ENCODE measurements at regions not wholly inside any gene's neighbourhood (a gene's known extent, or its start where the extent isn't known, plus 50 kb on each side); places are given as distances from the start of the nearest gene placed in this dataset.

DNA sequence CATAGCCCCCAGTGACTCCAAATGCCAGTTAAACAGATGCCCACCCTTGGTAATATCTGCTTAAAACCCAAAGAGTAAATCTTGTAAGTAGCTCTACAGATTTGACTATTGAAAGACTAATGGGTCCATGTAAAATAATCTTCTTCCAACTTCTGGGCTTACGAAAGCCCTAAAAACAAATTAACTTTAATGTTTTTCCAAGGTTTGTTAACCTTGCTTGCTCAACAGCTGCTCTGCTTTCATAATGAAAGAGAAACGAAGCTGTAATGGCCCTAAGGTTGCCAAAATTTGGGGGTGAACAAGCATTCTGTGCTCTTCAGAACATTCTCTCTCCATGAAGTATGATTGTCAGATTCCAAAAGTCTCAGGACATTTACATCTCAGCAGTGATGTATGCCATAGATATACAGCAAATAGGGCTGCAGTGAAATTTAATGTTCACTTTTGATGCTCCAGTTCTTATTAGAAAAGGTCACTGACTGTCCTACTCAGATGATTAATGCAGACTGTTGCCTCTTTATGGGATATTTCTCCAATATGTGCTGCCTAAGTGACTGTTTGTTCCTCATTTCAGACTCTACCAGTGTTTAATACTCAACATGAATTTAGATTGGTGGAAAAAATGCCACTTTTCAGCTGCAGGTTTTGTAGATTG lies 436.3 kb upstream of the CHST9 start:
- Histone ChIP-seq H3K27ac (no peak overlapping the region), H3K4me3 (ENCODE audit: low read depth, low read length) (no peak overlapping the region), H3K27me3 (ENCODE audit: insufficient read depth, low read depth, severe bottlenecking) (no peaks in the 10 kb centered on the region), H3K9me3 (ENCODE audit: severe bottlenecking) (no peaks in the 10 kb centered on the region), H3K36me3 (no peaks in the 10 kb centered on the region)
- TF ChIP-seq, protein P1, sequence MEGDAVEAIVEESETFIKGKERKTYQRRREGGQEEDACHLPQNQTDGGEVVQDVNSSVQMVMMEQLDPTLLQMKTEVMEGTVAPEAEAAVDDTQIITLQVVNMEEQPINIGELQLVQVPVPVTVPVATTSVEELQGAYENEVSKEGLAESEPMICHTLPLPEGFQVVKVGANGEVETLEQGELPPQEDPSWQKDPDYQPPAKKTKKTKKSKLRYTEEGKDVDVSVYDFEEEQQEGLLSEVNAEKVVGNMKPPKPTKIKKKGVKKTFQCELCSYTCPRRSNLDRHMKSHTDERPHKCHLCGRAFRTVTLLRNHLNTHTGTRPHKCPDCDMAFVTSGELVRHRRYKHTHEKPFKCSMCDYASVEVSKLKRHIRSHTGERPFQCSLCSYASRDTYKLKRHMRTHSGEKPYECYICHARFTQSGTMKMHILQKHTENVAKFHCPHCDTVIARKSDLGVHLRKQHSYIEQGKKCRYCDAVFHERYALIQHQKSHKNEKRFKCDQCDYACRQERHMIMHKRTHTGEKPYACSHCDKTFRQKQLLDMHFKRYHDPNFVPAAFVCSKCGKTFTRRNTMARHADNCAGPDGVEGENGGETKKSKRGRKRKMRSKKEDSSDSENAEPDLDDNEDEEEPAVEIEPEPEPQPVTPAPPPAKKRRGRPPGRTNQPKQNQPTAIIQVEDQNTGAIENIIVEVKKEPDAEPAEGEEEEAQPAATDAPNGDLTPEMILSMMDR (IDR thresholded peaks at IDR 0.05; ENCODE audit: low read depth, low read length): no peak
- peak; percentile 18 for DNase-seq

DNA sequence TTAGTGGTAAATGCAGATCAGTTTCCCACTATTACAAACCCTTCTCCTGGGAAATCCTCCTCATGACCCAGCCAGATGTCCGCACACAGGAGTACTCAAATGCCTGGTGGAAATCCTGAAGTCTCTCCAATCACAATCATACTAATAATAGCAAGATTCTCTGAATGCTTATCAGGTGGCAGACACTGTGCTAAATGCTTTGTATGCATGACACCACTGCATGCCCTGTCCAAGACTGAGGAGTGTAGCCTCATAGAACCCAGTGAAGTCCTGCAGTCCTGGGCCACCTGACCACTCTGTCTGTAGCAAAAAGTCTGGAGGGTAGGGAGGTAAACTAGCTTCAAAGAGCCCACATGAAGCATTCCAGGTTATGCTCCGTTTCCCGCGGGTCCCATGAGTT lies 434.8 kb upstream of the CHST9 start:
- no peak for DNase-seq

DNA sequence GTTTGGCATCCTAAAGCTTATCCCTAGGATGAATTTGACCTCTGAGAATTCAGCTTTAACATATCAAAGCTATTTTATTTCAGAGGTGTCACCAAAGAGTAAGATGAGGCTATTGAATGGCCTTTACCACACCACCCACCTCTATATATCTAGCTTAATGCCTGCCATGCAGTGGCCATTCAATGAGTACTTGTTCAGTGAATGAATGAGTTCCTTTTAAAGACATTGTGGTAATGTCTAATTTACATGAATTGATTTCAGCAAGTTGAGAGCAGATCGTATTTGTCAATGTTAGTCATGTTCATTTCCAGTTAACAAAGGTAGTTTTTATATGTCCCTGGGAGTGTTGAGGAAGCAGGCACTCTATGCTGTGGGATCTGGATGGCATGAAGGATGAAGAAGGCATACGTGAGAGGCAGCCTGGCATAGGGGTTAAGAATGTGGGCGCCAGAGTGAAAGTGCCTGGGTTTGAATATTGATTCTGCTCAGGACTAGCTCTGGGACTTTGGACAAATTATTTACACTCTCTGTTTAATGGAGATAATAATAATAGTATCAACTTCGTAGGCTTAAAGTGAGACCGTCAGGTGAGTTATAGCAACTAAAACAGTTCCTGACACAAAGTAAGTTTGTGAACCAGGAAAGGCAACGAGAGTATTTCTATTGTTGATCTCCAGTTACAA lies 434.1 kb upstream of the CHST9 start:
- H3K27ac ChIP-seq: no peak overlapping the region
- no peaks in the 10 kb centered on the region for H3K9me3 ChIP-seq (ENCODE audit: severe bottlenecking)
- TF ChIP-seq, protein P1 (IDR thresholded peaks at IDR 0.05; ENCODE audit: low read depth, low read length): no peak
- no peaks in the 10 kb centered on the region for H3K27me3 ChIP-seq (ENCODE audit: insufficient read depth, low read depth, severe bottlenecking)
- no peak for DNase-seq
- H3K36me3 ChIP-seq: no peaks in the 10 kb centered on the region
- H3K4me3 ChIP-seq (ENCODE audit: low read depth, low read length): no peak overlapping the region

More for the DNA sequence above, 434.8 kb upstream of the CHST9 start:
- Histone ChIP-seq H3K27me3 (ENCODE audit: insufficient read depth, low read depth, severe bottlenecking) (no peaks in the 10 kb centered on the region), H3K36me3 (no peaks in the 10 kb centered on the region), H3K27ac (no peak overlapping the region), H3K9me3 (ENCODE audit: severe bottlenecking) (no peaks in the 10 kb centered on the region), H3K4me3 (ENCODE audit: low read depth, low read length) (no peak overlapping the region)
- TF ChIP-seq, protein P1 (IDR thresholded peaks at IDR 0.05; ENCODE audit: low read depth, low read length): no peak

DNA sequence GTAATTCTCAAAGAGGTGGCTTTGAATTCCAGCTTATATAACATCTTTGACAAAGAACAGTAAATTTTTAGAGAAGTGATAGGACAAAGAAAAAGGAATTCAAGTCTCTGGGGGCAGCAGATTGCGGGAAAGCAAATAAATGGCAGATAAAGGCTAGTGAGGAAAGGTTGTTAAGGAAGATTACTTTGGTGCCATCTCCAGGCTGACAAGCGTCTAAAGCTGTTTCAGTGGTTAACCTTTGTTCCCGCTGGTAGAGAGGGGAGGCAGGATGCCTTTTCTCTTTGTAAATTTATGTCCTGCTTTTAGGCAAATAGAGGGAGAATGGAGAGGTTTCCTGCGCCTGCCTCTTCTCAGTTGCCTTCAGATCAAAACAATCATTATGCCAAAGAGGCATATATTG lies 431.2 kb upstream of the CHST9 start:
- no peak overlapping the region for H3K27ac ChIP-seq
- no peak overlapping the region for H3K4me3 ChIP-seq (ENCODE audit: low read depth, low read length)

DNA sequence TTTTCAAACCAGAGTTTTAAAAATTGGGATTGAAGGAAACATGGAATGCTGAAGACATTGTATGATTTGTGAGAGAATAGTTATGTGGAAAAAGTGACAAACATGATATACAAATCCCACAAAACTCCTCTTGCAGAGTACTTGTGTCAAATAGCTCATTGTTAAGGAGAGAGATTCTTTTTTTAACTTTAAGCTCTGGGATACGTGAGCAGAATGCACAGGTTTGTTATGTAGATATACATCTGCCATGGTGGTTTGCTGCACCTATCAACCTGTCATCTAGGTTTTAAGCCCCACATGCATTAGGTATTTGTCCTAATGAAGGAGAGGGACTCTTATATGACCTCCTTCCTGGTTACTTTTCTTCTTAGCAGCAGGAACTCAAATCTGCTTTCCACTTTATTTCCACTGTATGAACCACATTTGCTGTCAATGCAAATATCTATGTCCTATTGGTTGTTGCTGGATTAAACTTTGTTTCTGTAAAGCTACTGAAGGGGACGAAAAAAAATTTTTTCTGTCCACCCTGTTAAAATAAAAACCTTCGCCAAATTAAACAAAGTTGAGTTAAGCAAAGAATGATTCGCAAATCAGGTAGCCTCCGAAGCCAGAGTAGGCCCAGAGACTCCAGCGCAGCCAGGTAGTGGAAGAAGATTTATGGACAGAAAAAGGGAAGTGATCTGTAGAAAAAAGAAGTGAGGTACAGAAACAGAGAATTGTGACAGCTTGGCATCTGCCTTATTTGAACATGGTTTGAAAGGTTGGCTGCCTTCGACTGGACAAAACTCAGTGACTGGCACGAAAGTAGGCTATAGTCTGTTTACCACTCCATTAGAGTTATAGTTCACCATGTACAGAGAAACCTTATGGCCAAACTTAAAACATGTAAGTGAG lies 430.1 kb upstream of the CHST9 start:
- no peak overlapping the region for H3K27ac ChIP-seq
- no peaks in the 10 kb centered on the region for H3K36me3 ChIP-seq
- no peak overlapping the region for H3K4me3 ChIP-seq (ENCODE audit: low read depth, low read length)
- H3K27me3 ChIP-seq (ENCODE audit: insufficient read depth, low read depth, severe bottlenecking): no peaks in the 10 kb centered on the region
- DNase-seq: no peak
- TF ChIP-seq, protein P1 (IDR thresholded peaks at IDR 0.05; ENCODE audit: low read depth, low read length): no peak
- no peaks in the 10 kb centered on the region for H3K9me3 ChIP-seq (ENCODE audit: severe bottlenecking)

More for the DNA sequence above, 431.2 kb upstream of the CHST9 start:
- DNase-seq: no peak
- H3K27me3 ChIP-seq (ENCODE audit: insufficient read depth, low read depth, severe bottlenecking): no peaks in the 10 kb centered on the region
- no peaks in the 10 kb centered on the region for H3K9me3 ChIP-seq (ENCODE audit: severe bottlenecking)
- TF ChIP-seq, protein P1 (IDR thresholded peaks at IDR 0.05; ENCODE audit: low read depth, low read length): no peak
- no peaks in the 10 kb centered on the region for H3K36me3 ChIP-seq

Measured in WERI-Rb-1 (cell line).